ENCODE measurements at regions not wholly inside any gene's neighbourhood (a gene's known extent, or its start where the extent isn't known, plus 50 kb on each side); places are given as distances from the start of the nearest gene placed in this dataset.

- DNase-seq (no peak), FAIRE-seq (no peak)
- intact Hi-C loops (cut with DNase I): no loop called here
- TF ChIP-seq CTCF (IDR thresholded peaks at IDR 0.05; ENCODE audit: borderline replicate concordance, extremely low read depth, insufficient read depth): no peak
- H3K9me3 ChIP-seq (ENCODE audit: control insufficient read depth in 2 of 3, insufficient read depth in 1 of 3, low read length in 3 of 3): no peaks in the 10 kb centered on the region
- no peaks in the 10 kb centered on the region for H3K4me1 ChIP-seq (ENCODE audit: control insufficient read depth in 2 of 3, insufficient read depth in 2 of 3, low read depth in 1 of 3, low read length in 3 of 3)
- H3K4me3 ChIP-seq (ENCODE audit: low read length in 3 of 3): no peak overlapping the region
- H3K36me3 ChIP-seq (ENCODE audit: control insufficient read depth in 2 of 3, insufficient read depth in 3 of 3, low read length in 3 of 3): no peaks in the 10 kb centered on the region
- H3K9ac ChIP-seq (ENCODE audit: low read length in 3 of 3): no peak overlapping the region
- no peaks in the 10 kb centered on the region for H3K27me3 ChIP-seq (ENCODE audit: control insufficient read depth, insufficient read depth, low read length)
- H3K27ac ChIP-seq (ENCODE audit: low read depth in 2 of 2, low read length in 2 of 2): no peak overlapping the region
These were observed 272.7 kb upstream of the CLEC14A start for GRCh38 chr14:38528582-38528981.

GRCh38 chr14:38527502-38527878, 271.6 kb upstream of the CLEC14A start:
- Histone ChIP-seq H3K27ac (ENCODE audit: low read depth in 2 of 2, low read length in 2 of 2) (no peak overlapping the region), H3K4me3 (ENCODE audit: low read length in 3 of 3) (no peak overlapping the region), H3K9ac (ENCODE audit: low read length in 3 of 3) (no peak overlapping the region), H3K27me3 (ENCODE audit: control insufficient read depth, insufficient read depth, low read length) (no peaks in the 10 kb centered on the region), H3K9me3 (ENCODE audit: control insufficient read depth in 2 of 3, insufficient read depth in 1 of 3, low read length in 3 of 3) (no peaks in the 10 kb centered on the region), H3K4me1 (ENCODE audit: control insufficient read depth in 2 of 3, insufficient read depth in 2 of 3, low read depth in 1 of 3, low read length in 3 of 3) (no peaks in the 10 kb centered on the region), H3K36me3 (ENCODE audit: control insufficient read depth in 2 of 3, insufficient read depth in 3 of 3, low read length in 3 of 3) (no peaks in the 10 kb centered on the region)
- DNase-seq: no peak
- no peak for FAIRE-seq
- no peak for TF ChIP-seq CTCF (IDR thresholded peaks at IDR 0.05; ENCODE audit: borderline replicate concordance, extremely low read depth, insufficient read depth)
- intact Hi-C loops (cut with DNase I): no loop called here

- Histone ChIP-seq H3K27ac (ENCODE audit: low read depth in 2 of 2, low read length in 2 of 2) (no peak overlapping the region), H3K27me3 (ENCODE audit: control insufficient read depth, insufficient read depth, low read length) (no peaks in the 10 kb centered on the region), H3K4me3 (ENCODE audit: low read length in 3 of 3) (no peak overlapping the region), H3K9ac (ENCODE audit: low read length in 3 of 3) (no peak overlapping the region), H3K36me3 (ENCODE audit: control insufficient read depth in 2 of 3, insufficient read depth in 3 of 3, low read length in 3 of 3) (no peaks in the 10 kb centered on the region), H3K9me3 (ENCODE audit: control insufficient read depth in 2 of 3, insufficient read depth in 1 of 3, low read length in 3 of 3) (no peaks in the 10 kb centered on the region), H3K4me1 (ENCODE audit: control insufficient read depth in 2 of 3, insufficient read depth in 2 of 3, low read depth in 1 of 3, low read length in 3 of 3) (no peaks in the 10 kb centered on the region)
- TF ChIP-seq CTCF (IDR thresholded peaks at IDR 0.05; ENCODE audit: borderline replicate concordance, extremely low read depth, insufficient read depth): no peak
- intact Hi-C loops (cut with DNase I): no loop called here
- DNase-seq (no peak), FAIRE-seq (no peak)
These were observed 271.1 kb upstream of the CLEC14A start for GRCh38 chr14:38526826-38527501.
